ENCODE measurements at regions not wholly inside any gene's neighbourhood (a gene's known extent, or its start where the extent isn't known, plus 50 kb on each side); places are given as distances from the start of the nearest gene placed in this dataset.

DNA sequence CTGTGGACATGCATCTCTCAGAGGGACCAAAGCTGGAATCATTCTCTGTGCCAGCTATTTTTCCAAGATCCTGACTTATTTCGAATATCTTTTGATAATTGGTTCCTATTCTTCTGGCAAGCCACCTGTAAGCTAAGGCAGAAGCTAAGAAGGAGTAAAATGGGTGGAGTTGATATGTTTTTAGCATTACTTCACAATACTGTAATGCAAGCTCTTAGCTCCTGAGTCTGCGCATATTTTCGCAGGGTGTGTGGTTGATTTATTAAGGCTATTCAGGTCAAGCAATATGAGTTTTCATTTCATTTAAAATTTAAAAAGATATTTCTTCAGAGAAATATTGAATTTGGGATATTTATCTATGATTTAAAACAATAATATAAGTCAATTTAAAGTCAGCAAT lies 158.5 kb upstream of the ADAMTS16 start:
- TF ChIP-seq, protein P1, sequence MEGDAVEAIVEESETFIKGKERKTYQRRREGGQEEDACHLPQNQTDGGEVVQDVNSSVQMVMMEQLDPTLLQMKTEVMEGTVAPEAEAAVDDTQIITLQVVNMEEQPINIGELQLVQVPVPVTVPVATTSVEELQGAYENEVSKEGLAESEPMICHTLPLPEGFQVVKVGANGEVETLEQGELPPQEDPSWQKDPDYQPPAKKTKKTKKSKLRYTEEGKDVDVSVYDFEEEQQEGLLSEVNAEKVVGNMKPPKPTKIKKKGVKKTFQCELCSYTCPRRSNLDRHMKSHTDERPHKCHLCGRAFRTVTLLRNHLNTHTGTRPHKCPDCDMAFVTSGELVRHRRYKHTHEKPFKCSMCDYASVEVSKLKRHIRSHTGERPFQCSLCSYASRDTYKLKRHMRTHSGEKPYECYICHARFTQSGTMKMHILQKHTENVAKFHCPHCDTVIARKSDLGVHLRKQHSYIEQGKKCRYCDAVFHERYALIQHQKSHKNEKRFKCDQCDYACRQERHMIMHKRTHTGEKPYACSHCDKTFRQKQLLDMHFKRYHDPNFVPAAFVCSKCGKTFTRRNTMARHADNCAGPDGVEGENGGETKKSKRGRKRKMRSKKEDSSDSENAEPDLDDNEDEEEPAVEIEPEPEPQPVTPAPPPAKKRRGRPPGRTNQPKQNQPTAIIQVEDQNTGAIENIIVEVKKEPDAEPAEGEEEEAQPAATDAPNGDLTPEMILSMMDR (IDR thresholded peaks at IDR 0.05; ENCODE audit: low read length): no peak
- no peak for TF ChIP-seq EZH2 (optimal IDR thresholded peaks at IDR 0.05; ENCODE audit: low read depth, low read length)

Data from MM.1S (cell line).